GM20000 (cell line): ENCODE measurements at regions not wholly inside any gene's neighbourhood (a gene's known extent, or its start where the extent isn't known, plus 50 kb on each side); places are given as distances from the start of the nearest gene placed in this dataset.

ENCODE experiments used
- DNase-seq: peaks from one replicate; pipeline ENCODE4 v3.0.0; 2012; ENCODE audit warnings: low spot score
- CTCF ChIP-seq: IDR thresholded peaks from 2 replicates; pipeline ENCODE4 v1.5.1; 2012; ENCODE audit warnings: mild to moderate bottlenecking, control low read depth; ENCODE audit errors: extremely low read depth, missing control alignments

GRCh38 chr9:13879981-13880380 is 434.0 kb downstream of the NFIB start:
- no peak for TF ChIP-seq CTCF
- DNase-seq: no peak

- TF ChIP-seq CTCF: no peak
- DNase-seq: no peak
These were observed 434.9 kb downstream of the NFIB start for GRCh38 chr9:13879011-13879410.

- TF ChIP-seq CTCF: no peak
These were observed 435.7 kb downstream of the NFIB start for GRCh38 chr9:13878241-13878711.

GRCh38 chr9:13876741-13877140 is 437.2 kb downstream of the NFIB start:
- no peak for TF ChIP-seq CTCF
- DNase-seq: no peak

More at GRCh38 chr9:13878241-13878711, 435.7 kb downstream of the NFIB start:
- DNase-seq: no peak

GRCh38 chr9:13873203-13873602 is 440.7 kb downstream of the NFIB start:
- DNase-seq: no peak

GRCh38 chr9:13868336-13868735 is 445.6 kb downstream of the NFIB start:
- no peak for DNase-seq
- no peak for TF ChIP-seq CTCF

More at GRCh38 chr9:13873203-13873602, 440.7 kb downstream of the NFIB start:
- TF ChIP-seq CTCF: no peak

GRCh38 chr9:13865869-13866268 is 448.1 kb downstream of the NFIB start:
- no peak for DNase-seq
- no peak for TF ChIP-seq CTCF
